GM23338 (cell line): ENCODE measurements at regions not wholly inside any gene's neighbourhood (a gene's known extent, or its start where the extent isn't known, plus 50 kb on each side); places are given as distances from the start of the nearest gene placed in this dataset.

Experiments
- CREB1 ChIP-seq: fragments of 250-450 bp; sonication (Bioruptor Pico); IDR thresholded peaks from 2 replicates; pipeline ENCODE4 v1.5.0; 2020; ENCODE audit warnings: low read depth, mild to moderate bottlenecking, moderate library complexity
- EZH2 ChIP-seq: fragments of 200-600 bp; sonication (generic); IDR thresholded peaks from one replicate; pipeline ENCODE4 v1.8.0; 2017; ENCODE audit warnings: antibody characterized with exemption, mild to moderate bottlenecking, low read depth; ENCODE audit not compliant: unreplicated experiment
- JUNB ChIP-seq: IDR thresholded peaks from one replicate; pipeline ENCODE4 v1.6.1; 2016; ENCODE audit warnings: antibody characterized with exemption; ENCODE audit not compliant: unreplicated experiment
- POLR2AphosphoS5 ChIP-seq: IDR thresholded peaks from 2 replicates; pipeline ENCODE4 v1.6.1; 2016; ENCODE audit warnings: antibody characterized with exemption, low read depth
- TF ChIP-seq, protein P1 (sequence below), 2 experiments: fragments of 200-600 bp in 1 of 2; sonication (generic) in 1 of 2; conservative IDR thresholded peaks; 2 replicates each; pipeline versions ENCODE4 v1.5.1 to v1.6.1; 2016 to 2017; ENCODE audit warnings: antibody characterized with exemption in 2 of 2, low read depth in 2 of 2, mild to moderate bottlenecking in 2 of 2, moderate library complexity in 1 of 2

DNA sequence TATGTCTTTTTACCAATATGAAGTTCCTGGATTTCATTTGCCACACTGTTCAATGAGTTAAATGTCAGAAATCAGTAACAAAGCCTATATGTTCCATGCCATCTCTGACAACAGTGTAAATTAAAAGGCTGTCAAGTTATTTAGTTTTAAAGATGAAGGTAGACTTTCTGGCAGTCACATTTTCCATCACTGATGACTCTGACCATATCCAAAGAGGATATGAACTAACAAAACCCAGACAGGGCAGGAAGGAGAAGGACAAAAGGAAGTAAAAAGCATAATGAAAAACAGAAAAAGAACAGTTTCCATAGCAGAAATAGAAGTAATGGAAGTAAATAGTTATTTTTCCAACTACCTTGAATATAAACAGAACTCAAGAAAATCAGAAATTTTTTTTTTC, 242.3 kb downstream of the UBE3D start:
- TF ChIP-seq, protein P1, sequence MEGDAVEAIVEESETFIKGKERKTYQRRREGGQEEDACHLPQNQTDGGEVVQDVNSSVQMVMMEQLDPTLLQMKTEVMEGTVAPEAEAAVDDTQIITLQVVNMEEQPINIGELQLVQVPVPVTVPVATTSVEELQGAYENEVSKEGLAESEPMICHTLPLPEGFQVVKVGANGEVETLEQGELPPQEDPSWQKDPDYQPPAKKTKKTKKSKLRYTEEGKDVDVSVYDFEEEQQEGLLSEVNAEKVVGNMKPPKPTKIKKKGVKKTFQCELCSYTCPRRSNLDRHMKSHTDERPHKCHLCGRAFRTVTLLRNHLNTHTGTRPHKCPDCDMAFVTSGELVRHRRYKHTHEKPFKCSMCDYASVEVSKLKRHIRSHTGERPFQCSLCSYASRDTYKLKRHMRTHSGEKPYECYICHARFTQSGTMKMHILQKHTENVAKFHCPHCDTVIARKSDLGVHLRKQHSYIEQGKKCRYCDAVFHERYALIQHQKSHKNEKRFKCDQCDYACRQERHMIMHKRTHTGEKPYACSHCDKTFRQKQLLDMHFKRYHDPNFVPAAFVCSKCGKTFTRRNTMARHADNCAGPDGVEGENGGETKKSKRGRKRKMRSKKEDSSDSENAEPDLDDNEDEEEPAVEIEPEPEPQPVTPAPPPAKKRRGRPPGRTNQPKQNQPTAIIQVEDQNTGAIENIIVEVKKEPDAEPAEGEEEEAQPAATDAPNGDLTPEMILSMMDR (conservative IDR thresholded peaks at IDR 0.05; ENCODE audit: low read depth in 2 of 2), result no peak
- TF ChIP-seq POLR2AphosphoS5 (no peak), EZH2 (no peak), JUNB (no peak), CREB1 (no peak)
